Glomerular visceral epithelial cell (primary cell): ENCODE measurements at regions not wholly inside any gene's neighbourhood (a gene's known extent, or its start where the extent isn't known, plus 50 kb on each side); places are given as distances from the start of the nearest gene placed in this dataset.

Experiments used
- DNase-seq: peaks from one replicate; pipeline ENCODE4 v3.0.0-alpha.2; 2016; ENCODE audit errors: extremely low spot score

- DNase-seq: no peak
Measured at GRCh38 chr15:69980341-69981059, 117.2 kb downstream of the TLE3 start.

- no peak for DNase-seq
Measured at GRCh38 chr15:69982037-69982436, 115.7 kb downstream of the TLE3 start.

GRCh38 chr15:69983696-69984265 is 113.9 kb downstream of the TLE3 start:
- DNase-seq: peak; percentile 47

- no peak for DNase-seq
Measured at GRCh38 chr15:69987492-69988489, 109.9 kb downstream of the TLE3 start.

- no peak for DNase-seq
Measured at GRCh38 chr15:69988541-69989225, 109.0 kb downstream of the TLE3 start.

- DNase-seq: no peak
Measured at GRCh38 chr15:69990566-69991421, 106.9 kb downstream of the TLE3 start.

GRCh38 chr15:69991551-69991980 is 106.2 kb downstream of the TLE3 start:
- DNase-seq: no peak

GRCh38 chr15:69992348-69992747 is 105.4 kb downstream of the TLE3 start:
- DNase-seq: no peak

GRCh38 chr15:69994429-69995205 is 103.1 kb downstream of the TLE3 start:
- DNase-seq: no peak

- DNase-seq: no peak
Measured at GRCh38 chr15:69996321-69997160, 101.2 kb downstream of the TLE3 start.

- no peak for DNase-seq
Measured at GRCh38 chr15:69997161-69997485, 100.6 kb downstream of the TLE3 start.
